ENCODE measurements at regions not wholly inside any gene's neighbourhood (a gene's known extent, or its start where the extent isn't known, plus 50 kb on each side); places are given as distances from the start of the nearest gene placed in this dataset.

DNA sequence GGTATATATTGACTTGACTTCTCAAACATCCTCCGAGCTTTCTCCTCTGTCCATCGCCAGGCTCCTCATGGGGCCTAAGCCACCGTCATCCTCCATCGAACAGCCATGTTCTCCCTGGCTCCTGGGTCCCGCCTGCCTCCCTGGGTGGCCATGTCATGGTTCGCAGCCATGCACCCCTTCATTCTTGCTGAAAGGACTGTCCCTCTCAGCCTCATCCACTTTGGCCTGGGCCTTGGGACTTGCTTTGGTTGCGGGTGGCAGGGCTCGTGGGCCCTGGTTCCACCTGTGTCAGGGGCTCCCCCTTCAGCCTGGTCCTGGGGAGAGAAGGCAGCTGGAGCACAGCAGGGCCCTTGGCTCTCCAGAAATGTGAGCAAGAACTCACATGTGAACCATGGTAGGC, 183.8 kb downstream of the KATNAL1 start:
- TF ChIP-seq, protein P1, sequence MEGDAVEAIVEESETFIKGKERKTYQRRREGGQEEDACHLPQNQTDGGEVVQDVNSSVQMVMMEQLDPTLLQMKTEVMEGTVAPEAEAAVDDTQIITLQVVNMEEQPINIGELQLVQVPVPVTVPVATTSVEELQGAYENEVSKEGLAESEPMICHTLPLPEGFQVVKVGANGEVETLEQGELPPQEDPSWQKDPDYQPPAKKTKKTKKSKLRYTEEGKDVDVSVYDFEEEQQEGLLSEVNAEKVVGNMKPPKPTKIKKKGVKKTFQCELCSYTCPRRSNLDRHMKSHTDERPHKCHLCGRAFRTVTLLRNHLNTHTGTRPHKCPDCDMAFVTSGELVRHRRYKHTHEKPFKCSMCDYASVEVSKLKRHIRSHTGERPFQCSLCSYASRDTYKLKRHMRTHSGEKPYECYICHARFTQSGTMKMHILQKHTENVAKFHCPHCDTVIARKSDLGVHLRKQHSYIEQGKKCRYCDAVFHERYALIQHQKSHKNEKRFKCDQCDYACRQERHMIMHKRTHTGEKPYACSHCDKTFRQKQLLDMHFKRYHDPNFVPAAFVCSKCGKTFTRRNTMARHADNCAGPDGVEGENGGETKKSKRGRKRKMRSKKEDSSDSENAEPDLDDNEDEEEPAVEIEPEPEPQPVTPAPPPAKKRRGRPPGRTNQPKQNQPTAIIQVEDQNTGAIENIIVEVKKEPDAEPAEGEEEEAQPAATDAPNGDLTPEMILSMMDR (IDR thresholded peaks at IDR 0.05): no peak
- no peak for TF ChIP-seq EZH2 (IDR thresholded peaks at IDR 0.05; ENCODE audit: borderline replicate concordance, insufficient read depth, low read depth, low read length, poor library complexity, severe bottlenecking)

Data from B cell (primary cell).